SK-N-SH (cell line): ENCODE measurements at regions not wholly inside any gene's neighbourhood (a gene's known extent, or its start where the extent isn't known, plus 50 kb on each side); places are given as distances from the start of the nearest gene placed in this dataset.

Experiments used
- CTCF ChIA-PET: fragments of 300-600, 350-600 bp; formaldehyde crosslinking; extraction: SDS; loops from one replicate; lab custom pipeline; 2021; lab: Yijun Ruan, JAX
- POLR2A ChIA-PET: fragments of 350-600 bp; sonication (Branson Sonifier 250); formaldehyde crosslinking; extraction: SDS; loops from one replicate; lab custom pipeline; 2020; ENCODE audit warnings: antibody characterized with exemption, inconsistent platforms; lab: Yijun Ruan, JAX
- DNase-seq: peaks from one replicate; pipeline ENCODE4 v3.0.0; 2012
- H2AFZ ChIP-seq: fragments of 200-600 bp; sonication (generic); 2 replicates; pipeline ENCODE4 v1.8.1; 2016; ENCODE audit warnings: antibody characterized with exemption, mild to moderate bottlenecking, low read depth
- H3F3A ChIP-seq: fragments of 200-600 bp; sonication (generic); replicated peaks from 2 replicates; pipeline ENCODE3; 2016; ENCODE audit warnings: antibody characterized with exemption, mild to moderate bottlenecking; ENCODE audit not compliant: insufficient read depth
- H3K27ac ChIP-seq, 2 experiments: fragments of 200-500 bp in 1 of 2; fragments of 200-600 bp in 1 of 2; sonication (Bioruptor generic) in 1 of 2; sonication (generic), shearing (Covaris generic) in 1 of 2; 2 replicates each; pipeline versions ENCODE4 v1.5.1 to v1.6.1; 2014 to 2016; ENCODE audit warnings: low read depth in 2 of 2, inconsistent platforms in 1 of 2, low read length in 1 of 2, mild to moderate bottlenecking in 1 of 2, mixed read lengths in 1 of 2
- H3K27me3 ChIP-seq: fragments of 200-600 bp; sonication (generic), shearing (Covaris generic); 2 replicates; pipeline ENCODE4 v1.6.1; 2016; ENCODE audit warnings: mixed run types; ENCODE audit not compliant: insufficient read depth
- H3K36me3 ChIP-seq, 2 experiments: fragments of 200-500 bp in 1 of 2; fragments of 200-600 bp in 1 of 2; sonication (Bioruptor generic) in 1 of 2; sonication (generic) in 1 of 2; replicated peaks in 1 of 2; 2 replicates each; pipeline versions ENCODE3 to v1.5.1; 2014 to 2016; ENCODE audit warnings: low read length in 1 of 2, mild to moderate bottlenecking in 1 of 2; ENCODE audit not compliant: insufficient read depth in 2 of 2, control insufficient read depth in 1 of 2
- H3K4me1 ChIP-seq, 2 experiments: fragments of 200-500 bp in 1 of 2; fragments of 200-600 bp in 1 of 2; sonication (Bioruptor generic) in 1 of 2; sonication (generic), shearing (Covaris generic) in 1 of 2; 2 replicates each; pipeline versions ENCODE4 v1.5.1 to v1.6.1; 2014 to 2016; ENCODE audit warnings: low read depth in 1 of 2, low read length in 1 of 2, mixed run types in 1 of 2; ENCODE audit not compliant: insufficient read depth in 2 of 2, control insufficient read depth in 1 of 2
- H3K4me2 ChIP-seq: fragments of 200-600 bp; sonication (generic), shearing (Covaris generic); 2 replicates; pipeline ENCODE4 v1.6.1; 2017; ENCODE audit warnings: mixed run types
- H3K4me3 ChIP-seq, 2 experiments: fragments of 200-500 bp in 1 of 2; fragments of 200-600 bp in 1 of 2; sonication (Bioruptor generic) in 1 of 2; sonication (generic), shearing (Covaris generic) in 1 of 2; 2 replicates each; pipeline versions ENCODE4 v1.5.1 to v1.8.1; 2014 to 2016; ENCODE audit warnings: low read depth in 2 of 2, inconsistent platforms in 1 of 2, low read length in 1 of 2, mild to moderate bottlenecking in 1 of 2, mixed read lengths in 1 of 2, moderate library complexity in 1 of 2
- H3K79me2 ChIP-seq: fragments of 200-600 bp; sonication (generic); 2 replicates; pipeline ENCODE4 v1.8.1; 2017; ENCODE audit warnings: mild to moderate bottlenecking; ENCODE audit not compliant: insufficient read depth
- H3K9ac ChIP-seq: fragments of 200-600 bp; sonication (generic); 2 replicates; pipeline ENCODE4 v1.6.1; 2017; ENCODE audit warnings: mixed run types
- H3K9me2 ChIP-seq: fragments of 200-600 bp; sonication (generic); 2 replicates; pipeline ENCODE4 v1.6.1; 2017; ENCODE audit warnings: mixed run types
- H3K9me3 ChIP-seq: fragments of 200-600 bp; sonication (generic); 2 replicates; pipeline ENCODE4 v1.6.1; 2017; ENCODE audit warnings: mixed run types, mild to moderate bottlenecking, moderate library complexity
- H4K20me1 ChIP-seq: fragments of 200-600 bp; sonication (generic); 2 replicates; pipeline ENCODE4 v1.6.1; 2017; ENCODE audit warnings: mild to moderate bottlenecking, mixed run types; ENCODE audit not compliant: insufficient read depth
- CHD2 ChIP-seq: fragments of 150-350 bp; IDR thresholded peaks from 2 replicates; pipeline ENCODE4 v1.6.1; 2018; ENCODE audit warnings: low read length; ENCODE audit not compliant: partially characterized antibody
- ELF1 ChIP-seq: IDR thresholded peaks from 2 replicates; pipeline ENCODE4 v1.4.0; 2012
- EP300 ChIP-seq, 2 experiments: IDR thresholded peaks; 2 replicates each; pipeline versions ENCODE4 v1.4.0 to v1.6.1; 2012; ENCODE audit warnings: borderline replicate concordance in 1 of 2, low read depth in 1 of 2, low read length in 1 of 2
- FOSL2 ChIP-seq: IDR thresholded peaks from 2 replicates; pipeline ENCODE4 v1.4.0; 2012; ENCODE audit warnings: low read depth, mild to moderate bottlenecking, moderate library complexity, borderline replicate concordance
- FOXJ3 ChIP-seq: sonication (generic); formaldehyde crosslinking; IDR thresholded peaks from 2 replicates; pipeline ENCODE4 v1.5.1; 2020; ENCODE audit warnings: mild to moderate bottlenecking, missing genetic modification reagents
- FOXM1 ChIP-seq: IDR thresholded peaks from 2 replicates; pipeline ENCODE4 v1.4.0; 2012; ENCODE audit warnings: low read depth, mild to moderate bottlenecking
- GABPA ChIP-seq: IDR thresholded peaks from 2 replicates; pipeline ENCODE4 v1.4.0; 2012; ENCODE audit warnings: low read depth, mild to moderate bottlenecking
- JUND ChIP-seq: IDR thresholded peaks from 2 replicates; pipeline ENCODE4 v1.4.0; 2012
- MEF2A ChIP-seq: IDR thresholded peaks from 2 replicates; pipeline ENCODE4 v1.4.0; 2012; ENCODE audit warnings: low read depth, borderline replicate concordance
- MXI1 ChIP-seq: IDR thresholded peaks from 2 replicates; pipeline ENCODE4 v1.6.1; 2012; ENCODE audit warnings: mild to moderate bottlenecking, low read depth, low read length, improper control_type of control experiment
- NFIC ChIP-seq: IDR thresholded peaks from 2 replicates; pipeline ENCODE4 v1.4.0; 2012; ENCODE audit warnings: borderline replicate concordance
- POLR2AphosphoS5 ChIP-seq: IDR thresholded peaks from 2 replicates; pipeline ENCODE4 v1.6.1; 2012; ENCODE audit warnings: low read depth, low read length
- RCOR1 ChIP-seq: fragments of 150-350 bp; IDR thresholded peaks from 2 replicates; pipeline ENCODE4 v1.6.1; 2017; ENCODE audit warnings: antibody characterized with exemption, low read length
- RFX5 ChIP-seq: IDR thresholded peaks from 2 replicates; pipeline ENCODE4 v1.6.1; 2012; ENCODE audit warnings: mild to moderate bottlenecking, improper control_type of control experiment, low read length
- RXRA ChIP-seq: IDR thresholded peaks from 2 replicates; pipeline ENCODE4 v1.4.0; 2012; ENCODE audit warnings: low read depth, mild to moderate bottlenecking, borderline replicate concordance
- SIN3A ChIP-seq: IDR thresholded peaks from 2 replicates; pipeline ENCODE4 v1.6.1; 2012; ENCODE audit warnings: low read depth, mild to moderate bottlenecking, low read length, moderate library complexity, borderline replicate concordance
- SMC3 ChIP-seq: IDR thresholded peaks from 2 replicates; pipeline ENCODE4 v1.6.1; 2012; ENCODE audit warnings: low read depth, low read length, improper control_type of control experiment
- TAF1 ChIP-seq: IDR thresholded peaks from 2 replicates; pipeline ENCODE4 v1.6.1; 2012; ENCODE audit warnings: low read depth, mild to moderate bottlenecking, low read length, moderate library complexity, borderline replicate concordance
- TCF12 ChIP-seq: IDR thresholded peaks from 2 replicates; pipeline ENCODE4 v1.4.0; 2012
- TEAD4 ChIP-seq: IDR thresholded peaks from 2 replicates; pipeline ENCODE4 v1.4.0; 2012; ENCODE audit warnings: mild to moderate bottlenecking, borderline replicate concordance; ENCODE audit not compliant: insufficient read depth
- WGBS: methylation state at CpG from one replicate; pipeline ENCODE4 v1.1.6; 2017; ENCODE audit warnings: low lambda C conversion rate; 5-methylcytosine and 5-hydroxymethylcytosine counted together
- TF ChIP-seq, protein P1 (sequence below): IDR thresholded peaks from 2 replicates; pipeline ENCODE4 v1.4.0; 2012; ENCODE audit warnings: low read depth
- TF ChIP-seq, protein P2 (sequence below): fragments of 150-350 bp; IDR thresholded peaks from 2 replicates; pipeline ENCODE4 v1.6.1; 2017; ENCODE audit warnings: antibody characterized with exemption, low read length, low read depth, borderline replicate concordance

GRCh38 chr11:104812103-104812788 lies 86.0 kb downstream of the CASP12 start:
- Histone ChIP-seq H3K9me3 (no peaks in the 10 kb centered on the region), H3K4me1 (no peaks in the 10 kb centered on the region), H3K36me3 (no peaks in the 10 kb centered on the region), H3K4me2 (no peak overlapping the region), H3F3A (no peaks in the 10 kb centered on the region), H2AFZ (no peak overlapping the region), H3K4me3 (no peak overlapping the region), H3K9ac (no peak overlapping the region), H4K20me1 (no peaks in the 10 kb centered on the region), H3K9me2 (no peaks in the 10 kb centered on the region), H3K27me3 (no peaks in the 10 kb centered on the region), H3K27ac (no peak overlapping the region), H3K79me2 (no peaks in the 10 kb centered on the region)
- TF ChIP-seq POLR2AphosphoS5 = no peak
- TF ChIP-seq, protein P1, sequence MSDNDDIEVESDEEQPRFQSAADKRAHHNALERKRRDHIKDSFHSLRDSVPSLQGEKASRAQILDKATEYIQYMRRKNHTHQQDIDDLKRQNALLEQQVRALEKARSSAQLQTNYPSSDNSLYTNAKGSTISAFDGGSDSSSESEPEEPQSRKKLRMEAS = no peak
- TF ChIP-seq TEAD4 = no peak
- TF ChIP-seq RXRA = no peak
- TF ChIP-seq EP300 (IDR thresholded peaks at IDR 0.05; ENCODE audit: borderline replicate concordance in 1 of 2, low read depth in 1 of 2, low read length in 1 of 2) = no peak
- TF ChIP-seq MXI1 = no peak
- TF ChIP-seq SMC3 = no peak
- no peak for TF ChIP-seq GABPA
- TF ChIP-seq TCF12 = no peak
- no peak for TF ChIP-seq MEF2A
- TF ChIP-seq FOSL2 = no peak
- TF ChIP-seq FOXJ3 (CRISPR knock-in tag) = no peak
- TF ChIP-seq NFIC = no peak
- TF ChIP-seq RCOR1 = no peak
- no peak for TF ChIP-seq SIN3A
- POLR2A ChIA-PET = no interaction called here
- CTCF ChIA-PET = no interaction called here
- no peak for DNase-seq
- WGBS = 62% methylated on average over 8 of the region's 8 CpGs

DNA sequence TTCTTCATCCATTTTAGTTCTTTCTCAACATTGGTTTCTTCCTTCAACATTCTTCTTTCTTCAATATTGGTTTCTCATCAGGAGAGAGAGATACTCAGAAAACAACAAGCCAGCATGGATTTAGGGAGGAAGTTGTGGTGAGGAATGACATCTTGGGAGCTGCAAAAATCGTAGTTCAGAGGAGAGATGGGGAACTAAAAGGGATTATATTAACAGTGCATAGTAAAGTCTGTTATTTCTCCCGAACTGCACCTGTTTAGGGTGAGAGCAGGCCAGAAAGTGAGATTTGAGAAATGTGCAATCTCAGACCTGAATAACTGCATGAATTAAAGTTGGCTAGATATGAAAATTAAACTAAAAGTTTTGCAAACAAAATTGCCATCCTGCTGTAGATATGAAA lies 94.5 kb downstream of the CASP12 start:
- Histone ChIP-seq H3K27me3 (no peaks in the 10 kb centered on the region), H3K9me3 (no peaks in the 10 kb centered on the region), H3K4me1 (no peaks in the 10 kb centered on the region), H2AFZ (no peak overlapping the region), H3K9me2 (no peaks in the 10 kb centered on the region), H3K9ac (no peak overlapping the region), H3K27ac (no peak overlapping the region), H3K4me2 (no peak overlapping the region), H3K79me2 (no peaks in the 10 kb centered on the region), H3K36me3 (no peaks in the 10 kb centered on the region), H3K4me3 (no peak overlapping the region), H3F3A (no peaks in the 10 kb centered on the region), H4K20me1 (no peaks in the 10 kb centered on the region)
- 56% methylated on average over 2 of the region's 2 CpGs for WGBS
- DNase-seq = no peak
- TF ChIP-seq, protein P1 = no peak
- TF ChIP-seq POLR2AphosphoS5 (no peak), CHD2 (no peak), SIN3A (no peak), FOXJ3 (CRISPR knock-in tag) (no peak), FOSL2 (no peak), TAF1 (no peak), JUND (no peak), MEF2A (no peak), SMC3 (no peak), MXI1 (no peak), RFX5 (no peak), NFIC (no peak), TEAD4 (no peak), FOXM1 (no peak), ELF1 (no peak)
- TF ChIP-seq, protein P2, sequence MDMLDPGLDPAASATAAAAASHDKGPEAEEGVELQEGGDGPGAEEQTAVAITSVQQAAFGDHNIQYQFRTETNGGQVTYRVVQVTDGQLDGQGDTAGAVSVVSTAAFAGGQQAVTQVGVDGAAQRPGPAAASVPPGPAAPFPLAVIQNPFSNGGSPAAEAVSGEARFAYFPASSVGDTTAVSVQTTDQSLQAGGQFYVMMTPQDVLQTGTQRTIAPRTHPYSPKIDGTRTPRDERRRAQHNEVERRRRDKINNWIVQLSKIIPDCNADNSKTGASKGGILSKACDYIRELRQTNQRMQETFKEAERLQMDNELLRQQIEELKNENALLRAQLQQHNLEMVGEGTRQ = no peak
- ChIA-PET POLR2A (no interaction called here), CTCF (no interaction called here)
